IMR-90 (cell line): ENCODE measurements at regions not wholly inside any gene's neighbourhood (a gene's known extent, or its start where the extent isn't known, plus 50 kb on each side); places are given as distances from the start of the nearest gene placed in this dataset.

Experiments
- ATAC-seq: fragments of 200-7000 bp; cut with Tn5 transposase; 2 replicates; pipeline ENCODE4 v1.9.1; 2020; ENCODE audit warnings: low read depth, mild to moderate bottlenecking, moderate library complexity
- BruUV-seq: library from RNA; stranded (reverse); fragments of 400-500 nt; replicated peaks from 2 replicates; lab custom pipeline; 2021; lab: Mats Ljungman, UMichigan
- CTCF ChIA-PET: fragments of 300-600 bp; formaldehyde crosslinking; extraction: SDS; loops from one replicate; lab custom pipeline; 2021; ENCODE audit warnings: antibody characterized with exemption; lab: Yijun Ruan, JAX
- POLR2A ChIA-PET: fragments of 300-600 bp; sonication (Branson Sonifier 250); formaldehyde crosslinking; loops from one replicate; lab custom pipeline; 2022; ENCODE audit warnings: antibody characterized with exemption; ENCODE audit not compliant: unreplicated experiment; lab: Charles Lee
- DNase-seq: peaks from one replicate; pipeline ENCODE4 v3.0.0; 2013
- H2AFZ ChIP-seq: replicated peaks from 2 replicates; pipeline ENCODE3; 2013; ENCODE audit warnings: low read length, mild to moderate bottlenecking; ENCODE audit not compliant: poor library complexity
- H2AK5ac ChIP-seq: 2 replicates; pipeline ENCODE4 v1.6.1; 2013; ENCODE audit warnings: low read depth, low read length, inconsistent platforms
- H2AK9ac ChIP-seq: replicated peaks from 2 replicates; pipeline ENCODE3; 2013; ENCODE audit warnings: mild to moderate bottlenecking, low read depth, low read length, moderate library complexity; ENCODE audit not compliant: poor library complexity
- H2BK120ac ChIP-seq: 2 replicates; pipeline ENCODE4 v1.6.1; 2013; ENCODE audit warnings: low read depth, low read length, inconsistent platforms
- H2BK15ac ChIP-seq: 3 replicates; pipeline ENCODE4 v1.6.1; 2013; ENCODE audit warnings: low read depth, low read length, inconsistent platforms
- H2BK20ac ChIP-seq: 2 replicates; pipeline ENCODE4 v1.6.1; 2013; ENCODE audit warnings: low read depth, mild to moderate bottlenecking, inconsistent platforms, low read length, moderate library complexity
- H2BK5ac ChIP-seq: 2 replicates; pipeline ENCODE4 v1.6.1; 2013; ENCODE audit warnings: mild to moderate bottlenecking, low read depth, low read length, inconsistent platforms; ENCODE audit not compliant: poor library complexity, severe bottlenecking
- H3K14ac ChIP-seq: replicated peaks from 2 replicates; pipeline ENCODE4 v1.6.1; 2013; ENCODE audit warnings: low read depth, low read length, inconsistent platforms
- H3K18ac ChIP-seq: 2 replicates; pipeline ENCODE4 v1.6.1; 2013; ENCODE audit warnings: low read depth, low read length, control low read depth
- H3K23ac ChIP-seq: 2 replicates; pipeline ENCODE4 v1.6.1; 2013; ENCODE audit warnings: low read depth, low read length, inconsistent platforms
- H3K27ac ChIP-seq: 2 replicates; pipeline ENCODE4 v1.5.1; 2013; ENCODE audit warnings: mild to moderate bottlenecking, control low read depth, low read length; ENCODE audit not compliant: insufficient read depth
- H3K27me3 ChIP-seq: 2 replicates; pipeline ENCODE4 v1.6.1; 2013; ENCODE audit warnings: low read length; ENCODE audit not compliant: control insufficient read depth, insufficient read depth
- H3K36me3 ChIP-seq: 2 replicates; pipeline ENCODE4 v1.6.1; 2013; ENCODE audit warnings: low read length, mixed read lengths; ENCODE audit not compliant: control insufficient read depth, insufficient read depth
- H3K4ac ChIP-seq: 2 replicates; pipeline ENCODE4 v1.6.1; 2013; ENCODE audit warnings: low read depth, low read length, inconsistent platforms
- H3K4me1 ChIP-seq: 2 replicates; pipeline ENCODE4 v1.6.1; 2013; ENCODE audit warnings: low read length, mixed read lengths; ENCODE audit not compliant: control insufficient read depth, insufficient read depth
- H3K4me2 ChIP-seq: 2 replicates; pipeline ENCODE4 v1.6.1; 2013; ENCODE audit warnings: low read depth, mild to moderate bottlenecking, control low read depth, low read length, moderate library complexity
- H3K4me3 ChIP-seq: 2 replicates; pipeline ENCODE4 v1.5.1; 2013; ENCODE audit warnings: low read depth, mild to moderate bottlenecking, control low read depth, low read length, moderate library complexity; ENCODE audit not compliant: insufficient read depth
- H3K56ac ChIP-seq: 2 replicates; pipeline ENCODE4 v1.6.1; 2013; ENCODE audit warnings: low read length, inconsistent platforms; ENCODE audit not compliant: insufficient read depth; ENCODE audit errors: extremely low read depth
- H3K79me1 ChIP-seq, 2 experiments: 2 replicates each; pipeline ENCODE4 v1.6.1; 2013; ENCODE audit warnings: low read length in 2 of 2, inconsistent platforms in 1 of 2, low read depth in 1 of 2
- H3K9ac ChIP-seq: 2 replicates; pipeline ENCODE4 v1.6.1; 2013; ENCODE audit warnings: low read depth, low read length, control low read depth
- H3K9me1 ChIP-seq: 2 replicates; pipeline ENCODE4 v1.6.1; 2013; ENCODE audit warnings: low read length, inconsistent platforms; ENCODE audit not compliant: insufficient read depth
- H3K9me3 ChIP-seq: 2 replicates; pipeline ENCODE4 v1.6.1; 2013; ENCODE audit warnings: low read length; ENCODE audit not compliant: control insufficient read depth, insufficient read depth
- H4K20me1 ChIP-seq: 2 replicates; pipeline ENCODE4 v1.6.1; 2013; ENCODE audit warnings: low read length, inconsistent platforms; ENCODE audit not compliant: insufficient read depth
- H4K5ac ChIP-seq: 2 replicates; pipeline ENCODE4 v1.6.1; 2013; ENCODE audit warnings: mild to moderate bottlenecking, low read depth, low read length, control low read depth
- H4K8ac ChIP-seq, 2 experiments: 2 replicates each; pipeline ENCODE4 v1.6.1; 2013; ENCODE audit warnings: low read depth in 2 of 2, low read length in 2 of 2, control low read depth in 1 of 2, inconsistent platforms in 1 of 2
- H4K91ac ChIP-seq: 2 replicates; pipeline ENCODE4 v1.6.1; 2013; ENCODE audit warnings: low read depth, low read length, inconsistent platforms; ENCODE audit not compliant: insufficient read depth
- BHLHE40 ChIP-seq: fragments of 150-350 bp; IDR thresholded peaks from 2 replicates; pipeline ENCODE4 v1.6.1; 2016; ENCODE audit warnings: mild to moderate bottlenecking, low read depth, low read length
- CEBPB ChIP-seq: IDR thresholded peaks from 2 replicates; pipeline ENCODE4 v1.6.1; 2012; ENCODE audit warnings: low read depth, low read length, improper control_type of control experiment
- CHD1 ChIP-seq: IDR thresholded peaks from 2 replicates; pipeline ENCODE4 v1.6.1; 2012; ENCODE audit warnings: low read depth, low read length, improper control_type of control experiment
- FOS ChIP-seq: fragments of 150-350 bp; IDR thresholded peaks from 2 replicates; pipeline ENCODE4 v1.6.1; 2016; ENCODE audit warnings: low read depth, low read length
- MAFK ChIP-seq: IDR thresholded peaks from 2 replicates; pipeline ENCODE4 v1.6.1; 2012; ENCODE audit warnings: low read depth, low read length, improper control_type of control experiment
- MAZ ChIP-seq: IDR thresholded peaks from 2 replicates; pipeline ENCODE4 v1.6.1; 2012; ENCODE audit warnings: low read depth, mild to moderate bottlenecking, low read length, improper control_type of control experiment, moderate library complexity, borderline replicate concordance
- MXI1 ChIP-seq: IDR thresholded peaks from 2 replicates; pipeline ENCODE4 v1.6.1; 2012; ENCODE audit warnings: low read depth, mild to moderate bottlenecking, low read length, moderate library complexity, borderline replicate concordance
- NFE2L2 ChIP-seq: fragments of 150-350 bp; IDR thresholded peaks from 2 replicates; pipeline ENCODE4 v1.6.1; 2016; ENCODE audit warnings: low read depth, mild to moderate bottlenecking, low read length
- POLR2A ChIP-seq: IDR thresholded peaks from 2 replicates; pipeline ENCODE4 v1.6.1; 2012; ENCODE audit warnings: mild to moderate bottlenecking, low read depth, low read length
- RAD21 ChIP-seq: IDR thresholded peaks from 2 replicates; pipeline ENCODE4 v1.6.1; 2012; ENCODE audit warnings: low read length, improper control_type of control experiment
- RCOR1 ChIP-seq: IDR thresholded peaks from 2 replicates; pipeline ENCODE4 v1.6.1; 2012; ENCODE audit warnings: mild to moderate bottlenecking, low read length, improper control_type of control experiment; ENCODE audit not compliant: insufficient replicate concordance
- RFX5 ChIP-seq: IDR thresholded peaks from 2 replicates; pipeline ENCODE4 v1.8.0; 2012; ENCODE audit warnings: low read depth, mild to moderate bottlenecking, low read length, moderate library complexity
- SMC3 ChIP-seq: fragments of 150-350 bp; IDR thresholded peaks from 2 replicates; pipeline ENCODE4 v1.6.1; 2016; ENCODE audit warnings: low read depth, mild to moderate bottlenecking, antibody characterized with exemption, low read length, moderate library complexity
- WGBS, 2 experiments: methylation state at CpG; one replicate each; pipeline versions ENCODE4 v1.1.5 to v1.1.7; 2013; ENCODE audit warnings: missing lambda C conversion rate in 2 of 2; ENCODE audit not compliant: insufficient read length in 1 of 2; ENCODE audit errors: extremely low coverage in 2 of 2; 5-methylcytosine and 5-hydroxymethylcytosine counted together
- dilution Hi-C: fragments of 300-500 bp; cut with HindIII; formaldehyde crosslinking; loops from one replicate; pipeline ENCODE4 v1.14.3; 2018; ENCODE audit warnings: low sequenced_read_pairs; ENCODE audit not compliant: unreplicated experiment
- in situ Hi-C: fragments of 300-500 bp; cut with MboI; formaldehyde crosslinking; loops from 3 replicates; pipeline ENCODE4 v1.14.3; 2019; ENCODE audit warnings: low sequenced_read_pairs, inconsistent platforms, mixed read lengths
- intact Hi-C: fragments of 100-400 bp; cut with micrococcal nuclease; formaldehyde crosslinking; loops from 2 replicates; pipeline ENCODE4 v1.10.0; 2022
- TF ChIP-seq, protein P1 (sequence below): fragments of 150-350 bp; IDR thresholded peaks from 2 replicates; pipeline ENCODE4 v1.6.1; 2016; ENCODE audit warnings: low read depth, mild to moderate bottlenecking, low read length, moderate library complexity, borderline replicate concordance
- TF ChIP-seq, protein P2 (sequence below): conservative IDR thresholded peaks from 2 replicates; pipeline ENCODE4 v1.5.1; 2012; ENCODE audit warnings: mild to moderate bottlenecking, low read depth, low read length, improper control_type of control experiment
- TF ChIP-seq, protein P3 (sequence below): fragments of 150-350 bp; IDR thresholded peaks from 2 replicates; pipeline ENCODE4 v1.6.1; 2017; ENCODE audit warnings: mild to moderate bottlenecking, antibody characterized with exemption, low read length, low read depth

DNA sequence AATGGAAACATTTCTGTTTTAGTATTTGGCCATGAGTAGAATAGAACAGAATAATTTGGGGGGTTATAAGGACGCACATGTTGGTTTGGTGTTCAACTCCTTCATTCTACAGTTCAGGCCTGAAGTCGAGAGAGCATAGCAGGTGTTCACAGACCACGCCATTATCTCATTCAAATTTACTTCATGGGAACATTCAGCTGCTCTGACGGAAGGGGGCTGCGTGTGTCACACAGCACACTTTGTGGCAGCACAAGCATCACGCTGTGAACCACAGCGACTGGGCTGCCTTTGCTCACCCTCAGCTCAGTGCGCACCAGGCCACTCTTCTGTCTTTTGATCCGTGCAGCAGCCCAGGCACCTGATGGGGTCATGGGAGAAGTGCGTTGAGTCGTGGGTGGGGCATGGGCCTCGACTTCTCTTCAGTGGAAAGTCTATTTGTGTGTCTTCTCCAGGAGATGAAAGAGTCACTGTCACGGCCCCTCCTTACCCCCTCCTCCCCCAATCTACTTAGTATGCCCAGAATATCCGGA is 348.6 kb upstream of the SALL3 start:
- peaks cover 52% of the 10 kb centered on the region for H3K9me3 ChIP-seq
- no peak overlapping the region for H3K23ac ChIP-seq
- no peak overlapping the region for H4K5ac ChIP-seq
- H3K27me3 ChIP-seq, result no peaks in the 10 kb centered on the region
- H2AK9ac ChIP-seq, result no peak overlapping the region
- H3K36me3 ChIP-seq, result no peaks in the 10 kb centered on the region
- H4K8ac ChIP-seq, result no peak overlapping the region
- no peak overlapping the region for H3K27ac ChIP-seq
- dilution Hi-C loops, result no loop called here
- no peak overlapping the region for H2BK120ac ChIP-seq
- no peak overlapping the region for H2BK15ac ChIP-seq
- ATAC-seq (no peak), DNase-seq (no peak)
- H4K20me1 ChIP-seq, result no peaks in the 10 kb centered on the region
- CTCF ChIA-PET, result no interaction called here
- H3K4me3 ChIP-seq, result no peak overlapping the region
- H3K9me1 ChIP-seq, result no peaks in the 10 kb centered on the region
- in situ Hi-C loops, result no loop called here
- no peak overlapping the region for H4K91ac ChIP-seq
- H3K18ac ChIP-seq, result no peak overlapping the region
- H2BK5ac ChIP-seq, result no peak overlapping the region
- POLR2A ChIA-PET, result no interaction called here
- no peak for TF ChIP-seq CHD1
- TF ChIP-seq, protein P1, sequence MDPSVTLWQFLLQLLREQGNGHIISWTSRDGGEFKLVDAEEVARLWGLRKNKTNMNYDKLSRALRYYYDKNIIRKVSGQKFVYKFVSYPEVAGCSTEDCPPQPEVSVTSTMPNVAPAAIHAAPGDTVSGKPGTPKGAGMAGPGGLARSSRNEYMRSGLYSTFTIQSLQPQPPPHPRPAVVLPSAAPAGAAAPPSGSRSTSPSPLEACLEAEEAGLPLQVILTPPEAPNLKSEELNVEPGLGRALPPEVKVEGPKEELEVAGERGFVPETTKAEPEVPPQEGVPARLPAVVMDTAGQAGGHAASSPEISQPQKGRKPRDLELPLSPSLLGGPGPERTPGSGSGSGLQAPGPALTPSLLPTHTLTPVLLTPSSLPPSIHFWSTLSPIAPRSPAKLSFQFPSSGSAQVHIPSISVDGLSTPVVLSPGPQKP, result no peak
- TF ChIP-seq BHLHE40, result no peak
- TF ChIP-seq, protein P2, sequence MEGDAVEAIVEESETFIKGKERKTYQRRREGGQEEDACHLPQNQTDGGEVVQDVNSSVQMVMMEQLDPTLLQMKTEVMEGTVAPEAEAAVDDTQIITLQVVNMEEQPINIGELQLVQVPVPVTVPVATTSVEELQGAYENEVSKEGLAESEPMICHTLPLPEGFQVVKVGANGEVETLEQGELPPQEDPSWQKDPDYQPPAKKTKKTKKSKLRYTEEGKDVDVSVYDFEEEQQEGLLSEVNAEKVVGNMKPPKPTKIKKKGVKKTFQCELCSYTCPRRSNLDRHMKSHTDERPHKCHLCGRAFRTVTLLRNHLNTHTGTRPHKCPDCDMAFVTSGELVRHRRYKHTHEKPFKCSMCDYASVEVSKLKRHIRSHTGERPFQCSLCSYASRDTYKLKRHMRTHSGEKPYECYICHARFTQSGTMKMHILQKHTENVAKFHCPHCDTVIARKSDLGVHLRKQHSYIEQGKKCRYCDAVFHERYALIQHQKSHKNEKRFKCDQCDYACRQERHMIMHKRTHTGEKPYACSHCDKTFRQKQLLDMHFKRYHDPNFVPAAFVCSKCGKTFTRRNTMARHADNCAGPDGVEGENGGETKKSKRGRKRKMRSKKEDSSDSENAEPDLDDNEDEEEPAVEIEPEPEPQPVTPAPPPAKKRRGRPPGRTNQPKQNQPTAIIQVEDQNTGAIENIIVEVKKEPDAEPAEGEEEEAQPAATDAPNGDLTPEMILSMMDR, result no peak
- TF ChIP-seq MXI1, result no peak
- TF ChIP-seq RCOR1, result no peak
- TF ChIP-seq POLR2A, result no peak
- no peak for TF ChIP-seq NFE2L2
- no peak for TF ChIP-seq CEBPB
- TF ChIP-seq MAFK, result no peak
- no peak for TF ChIP-seq MAZ
- TF ChIP-seq FOS, result no peak
- no peak for TF ChIP-seq RFX5
- no peak for TF ChIP-seq RAD21
- TF ChIP-seq, protein P3, sequence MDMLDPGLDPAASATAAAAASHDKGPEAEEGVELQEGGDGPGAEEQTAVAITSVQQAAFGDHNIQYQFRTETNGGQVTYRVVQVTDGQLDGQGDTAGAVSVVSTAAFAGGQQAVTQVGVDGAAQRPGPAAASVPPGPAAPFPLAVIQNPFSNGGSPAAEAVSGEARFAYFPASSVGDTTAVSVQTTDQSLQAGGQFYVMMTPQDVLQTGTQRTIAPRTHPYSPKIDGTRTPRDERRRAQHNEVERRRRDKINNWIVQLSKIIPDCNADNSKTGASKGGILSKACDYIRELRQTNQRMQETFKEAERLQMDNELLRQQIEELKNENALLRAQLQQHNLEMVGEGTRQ, result no peak
- no peak for TF ChIP-seq SMC3
- 90% methylated on average over 2 of the region's 14 CpGs; no CpG with 5 or more reads in 1 of the 2 experiments for WGBS, 2 experiments
- H2BK20ac ChIP-seq, result no peak overlapping the region
- intact Hi-C loops, result no loop called here
- no peak overlapping the region for H3K4ac ChIP-seq
- no peak overlapping the region for H3K4me2 ChIP-seq
- H3K79me1 ChIP-seq, result no peaks in the 10 kb centered on the region
- H2AK5ac ChIP-seq, result no peak overlapping the region
- no peaks in the 10 kb centered on the region for H3K4me1 ChIP-seq
- no peak overlapping the region for H3K56ac ChIP-seq
- H2AFZ ChIP-seq, result no peak overlapping the region
- no peak overlapping the region for H3K9ac ChIP-seq
- H3K14ac ChIP-seq, result no peak overlapping the region
- BruUV-seq, result no TSS peak
